NCI-H510A (cell line): ENCODE measurements at regions not wholly inside any gene's neighbourhood (a gene's known extent, or its start where the extent isn't known, plus 50 kb on each side); places are given as distances from the start of the nearest gene placed in this dataset.

ENCODE experiments used
- DNase-seq: peaks from one replicate; lab custom pipeline; 2025; lab: John Stamatoyannopoulos, UW

DNA sequence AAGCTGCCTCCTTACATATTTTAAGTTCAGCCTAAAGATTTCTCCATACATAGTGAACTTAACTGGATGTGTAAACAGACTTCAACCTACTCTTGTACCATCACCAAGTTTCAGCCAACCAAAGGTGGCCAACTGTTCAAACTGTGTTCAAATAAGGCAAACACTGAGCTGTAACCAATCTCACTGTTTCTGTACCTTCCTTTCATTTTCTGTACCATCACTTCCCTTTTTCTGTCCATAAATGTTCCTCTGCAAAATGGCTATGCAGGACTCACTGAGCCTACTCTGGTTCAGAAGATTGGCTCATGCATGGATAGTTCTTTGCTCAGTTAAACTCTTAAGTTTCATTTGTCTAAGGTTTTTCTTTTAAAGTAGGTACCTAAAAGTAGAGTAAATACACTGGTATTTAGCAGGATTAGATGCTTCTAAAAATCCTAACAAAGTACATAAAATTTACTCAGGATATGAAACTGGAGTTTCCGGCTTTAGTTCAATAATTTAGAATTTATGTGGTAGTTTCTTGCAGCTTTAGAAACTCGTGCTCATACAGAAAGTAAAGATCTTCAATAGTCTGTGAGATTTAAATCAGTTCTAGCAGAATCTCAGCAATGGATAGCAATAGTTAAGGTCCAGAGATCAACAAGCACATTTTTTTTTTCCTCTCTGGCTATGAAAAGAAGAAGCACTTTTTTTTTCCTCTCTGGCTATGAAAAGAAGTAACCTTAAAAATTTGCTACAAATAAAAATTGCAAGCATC lies 282.0 kb upstream of the PPFIA2 start:
- no peak for DNase-seq

DNA sequence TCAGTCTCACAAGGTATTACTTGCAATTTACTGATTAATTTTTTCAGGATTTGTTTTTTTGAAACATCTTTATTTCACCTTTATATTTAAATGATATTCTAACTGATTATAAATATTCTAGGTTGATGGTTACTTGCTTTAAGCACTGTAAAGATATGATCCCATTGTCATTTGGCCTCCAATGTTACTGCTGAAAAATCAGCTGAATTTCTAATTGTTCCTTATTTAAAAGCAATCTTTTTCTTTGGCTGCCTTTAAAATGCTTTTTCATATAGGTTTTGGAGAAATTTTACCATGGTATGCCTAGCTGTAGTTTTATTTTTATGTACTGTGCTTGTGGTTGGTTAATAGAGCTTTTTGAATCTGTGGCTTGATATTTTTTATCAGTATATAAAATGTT lies 275.6 kb upstream of the PPFIA2 start:
- no peak for DNase-seq

DNA sequence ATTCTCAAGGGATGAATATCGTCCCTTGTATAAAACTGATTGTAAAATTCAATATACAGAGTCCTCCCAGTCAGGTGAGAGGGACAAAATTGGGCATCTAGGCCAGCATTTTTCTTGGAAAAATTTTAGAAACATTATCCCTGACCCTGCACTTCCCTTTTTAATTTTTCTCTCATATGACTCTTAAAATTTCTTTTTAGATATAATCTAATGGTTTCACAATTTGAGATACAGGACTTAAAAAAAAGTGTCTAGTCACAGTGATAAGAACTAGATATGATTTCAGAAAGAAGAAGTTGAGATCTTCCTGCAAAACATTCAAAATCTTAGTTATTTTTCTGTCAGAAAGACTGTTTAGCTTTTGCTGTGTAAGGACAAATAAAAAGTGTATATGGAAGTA lies 270.8 kb upstream of the PPFIA2 start:
- DNase-seq: no peak

DNA sequence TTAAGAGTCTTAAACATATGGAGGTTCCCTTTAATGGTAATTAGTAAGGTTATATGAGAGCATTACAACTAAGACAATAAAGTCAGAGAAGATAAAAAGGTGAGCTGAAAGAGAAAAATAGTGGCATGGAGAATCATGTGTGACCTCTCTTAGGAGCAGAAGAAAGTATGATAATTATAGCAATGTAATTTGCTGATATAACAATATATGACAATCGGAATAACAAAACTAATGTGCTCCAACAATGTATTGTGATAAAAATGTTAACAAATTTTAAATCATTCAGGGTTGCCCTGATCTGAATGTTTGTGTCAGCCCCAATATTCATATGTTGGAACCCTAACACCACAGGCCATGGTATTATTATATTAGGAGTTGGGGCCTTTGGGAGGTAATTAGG lies 269.6 kb upstream of the PPFIA2 start:
- DNase-seq: no peak

DNA sequence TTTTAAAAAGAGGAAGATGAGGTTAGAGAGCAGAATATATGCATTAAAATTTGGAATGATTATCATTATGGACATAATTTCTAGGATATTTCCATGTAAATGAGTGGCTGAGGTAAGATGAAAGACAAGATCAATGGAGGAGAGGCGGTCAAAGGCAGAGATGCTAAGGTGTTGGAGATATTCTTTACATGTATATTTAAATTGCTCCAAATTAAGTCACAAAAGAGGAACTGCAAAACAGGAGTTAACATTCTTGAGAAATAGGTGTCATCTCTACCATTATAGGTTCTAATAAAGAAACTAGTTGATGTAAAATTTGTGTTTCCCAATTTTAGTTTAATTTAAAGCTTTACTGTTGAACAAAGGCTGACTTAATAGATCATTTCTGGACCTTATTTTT lies 268.5 kb upstream of the PPFIA2 start:
- DNase-seq: no peak

DNA sequence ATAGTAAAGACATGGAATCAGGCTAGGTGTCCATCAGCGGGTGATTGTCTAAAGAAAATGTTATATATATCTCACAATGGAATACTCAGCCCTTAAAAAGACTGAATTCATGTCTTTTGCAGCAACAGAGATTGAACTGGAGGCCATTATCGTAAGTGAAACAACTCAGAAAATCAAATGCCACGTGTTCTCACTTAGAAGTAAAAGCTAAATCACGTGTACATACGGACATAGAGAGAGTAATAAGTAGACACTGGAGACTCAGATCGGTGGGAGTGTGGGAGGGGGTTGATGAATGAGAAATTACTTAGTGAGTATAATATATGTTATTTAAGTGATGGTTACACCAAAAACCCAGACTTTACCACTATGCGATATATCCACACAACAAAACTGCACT lies 266.3 kb upstream of the PPFIA2 start:
- no peak for DNase-seq

DNA sequence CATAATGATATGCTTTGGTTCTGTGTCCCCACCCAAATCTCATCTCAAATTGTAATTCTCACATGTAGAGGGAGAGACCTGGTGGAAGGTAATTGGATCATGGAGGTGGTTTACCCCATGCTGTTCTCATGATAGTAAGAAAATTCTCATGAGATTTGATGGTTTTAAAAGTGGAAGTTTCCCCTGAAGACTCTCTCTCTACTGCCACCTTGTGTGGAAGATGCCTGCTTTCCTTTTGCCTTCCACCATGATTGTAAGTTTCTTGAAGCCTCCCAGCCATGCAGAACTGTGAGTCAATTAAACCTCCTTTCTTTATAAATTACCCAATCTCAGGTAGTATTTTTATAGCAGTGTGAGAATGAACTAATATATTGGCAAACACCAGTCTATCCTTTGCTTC lies 260.4 kb upstream of the PPFIA2 start:
- no peak for DNase-seq

DNA sequence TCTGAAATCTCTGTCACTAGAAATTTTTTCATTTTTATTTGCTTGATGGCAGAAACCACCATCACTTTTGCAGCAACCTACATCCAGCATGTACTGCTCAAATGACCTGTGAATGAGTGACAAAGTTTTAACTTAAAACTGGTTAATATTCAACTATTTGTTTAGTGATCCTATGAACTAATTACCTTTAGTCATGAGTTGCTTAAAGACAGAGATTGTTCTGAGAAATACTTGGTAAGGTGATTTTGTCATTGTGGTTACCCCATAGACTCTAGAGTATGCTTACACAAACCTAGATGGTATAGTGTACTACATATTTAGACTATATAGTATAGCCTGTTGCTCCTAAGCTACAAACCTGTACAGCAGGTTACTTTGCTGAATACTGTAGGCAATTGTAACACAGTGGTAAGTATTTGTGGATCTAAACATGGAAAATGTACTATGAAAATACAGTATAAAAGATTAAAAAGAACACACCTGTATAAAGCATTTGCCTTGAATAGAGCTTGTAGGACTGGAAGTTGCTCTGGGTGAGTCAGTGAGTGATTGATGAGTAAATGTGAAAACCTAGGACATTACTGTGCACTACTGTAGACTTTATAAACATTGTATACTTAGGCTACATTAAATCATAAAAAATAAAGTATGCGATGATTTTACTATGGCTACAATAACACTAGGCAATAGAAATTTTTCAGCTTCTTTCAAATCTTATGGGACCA lies 256.6 kb upstream of the PPFIA2 start:
- DNase-seq: no peak

DNA sequence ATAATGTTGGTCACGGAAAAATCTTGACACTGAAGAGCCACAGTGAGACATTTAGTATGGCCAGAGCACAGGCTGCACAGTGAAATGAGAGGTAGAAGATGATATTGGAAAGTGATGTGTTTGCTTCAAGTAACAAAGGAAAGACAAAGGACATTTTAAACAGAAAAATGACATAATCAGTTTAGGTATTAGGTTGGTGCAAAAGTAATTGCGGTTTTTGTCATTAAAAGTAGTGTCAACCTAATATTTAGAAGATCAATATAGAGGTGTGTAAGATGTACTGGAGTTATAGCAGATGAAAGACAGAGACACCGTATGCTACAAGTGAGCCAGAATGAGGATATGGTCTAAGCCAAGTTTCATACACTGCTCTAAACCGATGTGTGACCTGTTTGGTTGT lies 253.0 kb upstream of the PPFIA2 start:
- DNase-seq: no peak

DNA sequence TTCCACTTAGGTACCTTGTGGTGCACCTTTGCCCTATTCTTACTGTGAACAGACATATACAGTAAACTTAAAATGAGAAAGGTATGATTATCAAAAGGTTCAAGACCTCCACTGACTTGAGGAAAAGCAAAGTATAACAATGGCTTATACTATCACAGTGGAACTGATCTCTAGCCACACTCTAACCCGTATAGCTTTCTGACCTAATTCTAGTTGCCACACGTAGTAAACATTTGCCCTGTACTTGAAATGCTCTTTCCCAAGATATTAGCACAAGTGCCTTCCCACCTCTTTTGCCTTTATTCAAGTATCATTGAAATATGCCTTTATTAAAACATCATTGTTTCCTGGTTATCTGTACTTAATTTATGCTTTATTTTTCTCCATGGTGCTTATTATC lies 250.4 kb upstream of the PPFIA2 start:
- no peak for DNase-seq

DNA sequence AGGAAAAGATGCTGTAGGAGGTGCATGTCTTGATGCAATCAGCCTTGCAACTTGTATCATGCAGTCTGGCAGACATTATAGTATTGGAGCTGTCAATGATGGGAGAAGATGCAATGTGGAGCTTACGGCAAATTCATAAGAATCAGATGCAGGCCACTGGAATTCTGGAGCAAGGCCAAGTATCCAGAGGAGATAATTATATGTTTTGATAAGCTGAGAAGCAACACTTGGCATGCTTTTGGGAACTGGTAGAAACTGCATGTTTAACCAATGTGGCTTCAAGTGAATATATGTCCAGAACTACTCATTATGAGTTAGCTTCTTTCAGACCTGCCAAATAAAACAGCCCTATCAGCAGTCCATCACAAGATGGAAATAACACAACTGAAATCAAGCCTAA lies 249.1 kb upstream of the PPFIA2 start:
- no peak for DNase-seq

DNA sequence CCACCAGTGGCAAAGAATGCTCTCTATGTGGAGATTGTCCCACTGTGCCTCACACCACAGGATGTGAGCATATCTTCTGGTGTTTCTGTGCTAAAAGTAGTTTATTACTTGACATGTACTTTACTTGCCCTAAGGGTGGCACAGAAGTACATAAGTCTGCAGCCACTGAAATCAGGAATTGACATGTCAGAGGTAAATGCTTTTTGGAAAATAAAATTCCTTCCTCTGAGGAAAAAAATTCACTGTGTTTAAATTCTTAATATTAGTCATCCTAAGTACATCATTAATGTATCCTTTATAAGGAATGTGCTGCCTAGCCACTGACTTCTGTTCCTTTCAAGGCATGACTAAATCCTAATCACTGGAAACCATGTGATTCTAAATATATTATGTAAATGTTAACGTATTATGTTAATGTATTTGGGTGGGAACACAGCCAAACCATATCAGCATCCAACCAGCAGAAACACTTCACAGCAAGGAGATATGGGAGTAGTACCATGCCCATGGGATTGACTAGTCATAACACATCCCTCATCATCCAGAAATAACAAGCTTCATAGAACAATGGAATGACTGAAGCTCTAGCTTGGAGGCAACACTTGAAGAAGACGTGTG lies 239.7 kb upstream of the PPFIA2 start:
- DNase-seq: no peak

DNA sequence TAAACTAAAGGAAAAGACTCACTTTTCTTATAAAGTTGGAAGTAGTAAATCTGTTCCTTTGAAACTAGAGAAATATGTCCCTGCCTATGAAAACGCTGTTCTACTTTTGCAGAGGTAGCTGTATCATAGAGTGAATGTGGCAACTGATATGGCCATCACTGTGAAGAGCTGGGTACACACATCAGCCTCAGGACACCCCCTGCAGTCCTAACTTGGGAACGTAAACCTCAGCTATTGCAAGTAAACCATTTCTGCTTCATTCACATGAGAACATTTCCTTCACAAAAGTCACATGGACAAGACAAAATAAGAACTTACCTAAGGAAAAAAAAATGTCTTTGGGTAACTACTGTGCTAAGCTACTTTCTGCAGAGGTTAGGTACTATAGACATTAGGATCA lies 233.3 kb upstream of the PPFIA2 start:
- no peak for DNase-seq

DNA sequence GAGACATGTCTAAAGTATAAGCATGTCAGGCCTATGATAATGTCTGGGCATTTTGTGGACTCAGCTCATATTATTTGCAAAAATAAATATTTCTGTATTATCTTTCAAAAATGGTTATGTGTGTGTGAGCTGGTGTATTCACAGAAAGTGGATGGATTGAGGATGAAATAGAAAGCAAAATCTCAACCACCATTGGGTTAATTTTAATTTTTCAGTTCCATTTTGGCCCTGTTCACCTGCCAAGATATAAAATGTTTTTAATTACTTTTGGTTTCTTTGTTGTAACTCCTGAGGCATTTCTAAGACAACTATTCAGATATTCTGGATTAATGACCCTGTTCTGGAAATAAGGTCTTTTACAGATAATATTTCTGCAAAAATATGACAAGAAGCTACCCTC lies 232.7 kb upstream of the PPFIA2 start:
- DNase-seq: no peak

DNA sequence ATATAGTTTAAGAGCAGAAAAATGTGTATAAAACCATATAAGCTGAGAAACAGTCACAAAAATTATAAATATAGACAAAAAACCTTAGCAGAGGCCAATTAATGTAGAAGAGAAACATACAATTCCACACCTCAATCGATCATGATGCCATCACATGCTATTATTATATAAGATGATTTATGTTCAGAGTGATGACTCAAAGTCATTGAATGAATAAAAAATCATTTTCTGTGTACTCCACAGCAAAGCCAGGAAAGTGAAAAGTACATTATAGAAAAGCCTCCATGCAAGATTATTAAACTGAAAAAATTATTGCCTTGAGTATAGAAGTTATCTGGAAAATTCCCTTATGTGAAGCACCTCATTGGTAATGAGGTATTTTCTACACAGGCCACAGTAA lies 229.2 kb upstream of the PPFIA2 start:
- DNase-seq: no peak

DNA sequence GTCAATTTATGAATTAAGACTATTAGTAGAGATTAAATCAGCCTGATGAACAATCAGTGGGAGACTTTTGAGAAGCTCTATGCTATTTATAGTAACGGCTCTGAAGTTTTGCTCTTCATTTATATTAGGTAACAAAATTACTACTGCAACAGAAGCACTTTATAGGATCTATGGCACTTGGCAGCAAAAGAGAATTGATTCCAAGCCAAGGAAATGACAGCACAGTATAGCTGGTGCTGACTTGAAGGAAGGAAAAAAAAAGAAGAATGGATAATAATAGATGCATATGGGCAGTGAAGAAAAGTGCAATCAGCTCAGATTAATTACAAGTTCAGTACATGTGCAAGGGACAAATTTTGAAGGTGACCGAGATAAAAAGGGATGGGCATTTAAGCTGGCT lies 228.2 kb upstream of the PPFIA2 start:
- no peak for DNase-seq

DNA sequence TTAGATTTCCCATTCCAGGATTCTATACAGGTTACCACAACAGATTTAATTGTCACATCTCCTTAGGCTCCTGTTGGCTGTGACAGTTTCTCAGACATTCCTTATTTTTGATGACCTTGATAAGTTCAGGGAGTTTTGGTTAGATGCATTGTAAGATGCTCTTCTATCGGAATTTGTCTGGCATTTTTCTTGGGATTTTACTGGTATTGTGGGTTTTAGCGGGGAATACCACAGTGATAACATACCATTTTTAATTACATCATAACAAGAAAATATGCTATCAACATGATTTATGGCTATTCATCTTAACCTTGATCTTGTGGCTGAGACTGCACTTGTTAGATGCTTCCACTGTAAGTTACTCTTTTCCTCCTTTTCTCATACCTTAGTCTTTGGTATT lies 217.5 kb upstream of the PPFIA2 start:
- no peak for DNase-seq

DNA sequence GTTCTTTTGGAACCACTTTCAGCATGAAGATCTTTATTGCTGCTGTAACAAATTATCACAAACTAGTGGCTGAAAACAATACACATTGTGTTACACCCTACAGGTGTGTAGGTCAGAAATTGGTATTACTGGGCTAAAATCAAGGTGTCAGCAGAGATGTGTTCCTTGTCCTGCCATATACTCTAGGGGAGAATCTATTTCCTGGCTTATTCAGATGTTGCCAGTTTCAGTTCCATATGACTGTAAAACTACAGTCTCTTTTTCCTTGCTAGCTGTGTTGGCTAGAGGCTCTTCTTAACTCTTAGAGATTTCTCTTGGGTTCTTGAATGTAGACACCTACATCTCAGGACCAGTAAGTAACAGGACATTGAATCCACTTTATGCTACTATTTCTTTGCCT lies 215.6 kb upstream of the PPFIA2 start:
- DNase-seq: no peak

DNA sequence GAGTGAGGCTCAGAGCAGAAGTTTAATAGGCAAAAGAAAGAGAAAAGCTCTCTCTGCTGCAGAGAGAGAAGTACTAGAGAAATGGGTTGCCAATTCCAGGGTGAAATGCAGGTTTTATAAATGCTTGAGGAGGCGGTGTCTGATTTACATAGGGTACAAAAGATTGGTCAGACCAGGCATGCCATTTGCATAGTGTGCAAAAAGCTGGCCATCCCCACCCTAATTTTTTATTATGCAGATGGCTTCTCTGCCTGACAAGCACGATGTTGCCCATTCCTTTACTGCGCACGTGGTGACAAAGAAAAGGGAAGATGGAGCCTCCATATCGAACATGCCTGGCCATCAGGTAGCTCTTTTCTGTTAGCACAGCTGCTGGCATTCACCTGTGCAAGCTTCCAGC lies 209.3 kb upstream of the PPFIA2 start:
- no peak for DNase-seq

DNA sequence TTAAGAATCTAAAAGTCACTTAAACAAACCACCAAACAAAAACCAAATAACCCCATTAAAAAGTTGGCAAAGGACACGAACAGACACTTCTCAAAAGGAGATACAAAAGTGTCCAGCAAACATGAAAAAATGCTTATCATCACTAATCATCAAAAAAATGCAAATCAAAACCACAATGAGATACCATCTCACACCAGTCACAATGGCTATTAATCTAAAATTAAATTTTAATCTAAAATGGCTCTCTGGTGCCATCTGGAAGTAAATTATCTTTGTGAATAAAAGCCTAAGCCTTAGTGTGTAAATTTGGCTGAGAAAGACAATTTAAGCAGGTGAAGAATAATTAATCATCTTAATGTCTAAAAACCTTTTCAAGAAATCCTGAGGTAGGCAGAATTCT lies 204.5 kb upstream of the PPFIA2 start:
- DNase-seq: no peak

DNA sequence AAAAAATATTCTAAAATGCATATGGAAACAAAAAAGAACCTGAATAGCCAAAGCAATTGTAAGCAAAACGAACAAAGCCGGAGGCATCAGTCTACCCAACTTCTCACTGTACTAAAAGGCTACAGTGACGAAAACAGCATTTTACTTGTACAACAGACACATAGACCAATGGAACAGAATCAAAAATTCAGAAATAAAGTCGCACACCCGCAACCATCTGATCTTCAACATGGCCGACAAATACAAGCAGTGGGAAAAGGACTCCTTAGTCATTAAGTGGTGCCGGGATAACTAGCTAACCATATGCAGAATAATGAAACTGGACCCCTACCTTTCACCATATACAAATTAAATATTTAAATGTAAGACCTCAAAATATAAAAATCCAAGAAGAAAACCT lies 203.9 kb upstream of the PPFIA2 start:
- DNase-seq: no peak

DNA sequence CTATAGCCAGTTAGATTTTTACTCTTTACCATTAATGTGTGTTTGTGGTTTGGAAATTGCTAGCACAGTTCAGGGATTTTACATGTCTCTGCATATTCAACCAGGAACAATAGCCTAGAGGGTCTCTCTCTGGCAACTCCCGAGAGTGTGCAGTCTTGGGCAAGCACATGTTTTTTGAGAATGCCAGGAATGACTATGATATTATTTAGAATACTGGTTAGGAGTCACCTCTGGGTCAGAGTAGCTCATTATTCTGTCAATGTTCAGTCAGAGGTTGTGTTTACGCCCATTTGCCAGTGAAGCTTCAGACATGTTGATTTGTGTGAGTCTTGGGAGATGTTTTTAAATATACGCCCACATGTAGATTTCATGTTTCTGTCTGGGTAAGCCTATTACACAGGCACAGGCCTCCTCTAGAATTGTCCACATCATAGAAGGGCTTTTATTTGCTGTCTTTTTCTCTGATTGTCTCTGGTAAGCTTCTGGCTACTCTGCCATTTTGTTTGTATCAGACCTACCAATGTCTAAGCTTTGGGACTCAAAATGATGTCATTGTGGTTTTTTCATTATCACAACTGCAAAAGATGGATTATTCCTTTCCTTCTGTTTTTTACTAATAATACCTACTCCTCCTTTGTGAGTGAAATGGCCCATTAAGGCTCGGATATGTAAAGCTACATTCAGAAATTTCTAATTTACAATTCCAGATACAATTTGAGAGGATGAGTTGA lies 203.1 kb upstream of the PPFIA2 start:
- no peak for DNase-seq

DNA sequence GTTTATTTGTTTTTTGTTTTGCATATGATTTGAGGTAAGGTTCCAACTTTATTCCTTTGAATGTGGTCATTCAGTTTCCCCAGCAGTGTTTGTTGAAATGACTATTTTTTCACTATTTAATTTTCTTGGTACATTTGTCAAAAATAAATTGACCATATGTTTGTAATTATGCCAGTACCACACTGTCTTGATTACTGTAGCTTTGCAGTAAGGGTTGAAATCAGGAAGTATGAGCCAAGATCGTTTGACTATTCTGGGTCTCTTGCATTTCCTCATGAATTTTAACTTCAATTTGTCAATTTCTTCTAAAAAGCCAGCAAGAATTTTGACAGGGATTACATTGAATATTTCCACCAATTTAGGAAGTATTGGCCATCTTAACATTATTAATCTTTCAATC lies 199.3 kb upstream of the PPFIA2 start:
- no peak for DNase-seq
